Gastroesophageal sphincter (tissue), 4 donors: ENCODE measurements at regions not wholly inside any gene's neighbourhood (a gene's known extent, or its start where the extent isn't known, plus 50 kb on each side); places are given as distances from the start of the nearest gene placed in this dataset.

Experiments used
- ATAC-seq: fragments of 150-250 bp; one replicate; pipeline ENCODE4 v1.9.1; 2016; ENCODE audit warnings: mild to moderate bottlenecking, moderate library complexity
- H3K27ac ChIP-seq, 4 donors: fragments of 200-600 bp; sonication (generic) in 3 of 4; 1 replicate in 3 of 4; 2 replicates in 1 of 4; pipeline ENCODE4 v1.5.1; 2016 to 2019
- H3K27me3 ChIP-seq: fragments of 200-600 bp; sonication (generic); one replicate; pipeline ENCODE4 v1.5.1; 2019
- H3K36me3 ChIP-seq, 2 donors: fragments of 200-600 bp; sonication (generic); one replicate each; pipeline ENCODE4 v1.5.1; 2019; ENCODE audit warnings: control low read depth in 1 of 2
- H3K4me1 ChIP-seq, 3 donors: fragments of 200-600 bp; sonication (generic); 1 replicate in 2 of 3; 2 replicates in 1 of 3; pipeline ENCODE4 v1.5.1; 2016 to 2019; ENCODE audit warnings: control low read depth in 2 of 3
- H3K4me3 ChIP-seq, 2 donors: fragments of 200-600 bp; sonication (generic); one replicate each; pipeline ENCODE4 v1.5.1; 2019; ENCODE audit warnings: mild to moderate bottlenecking in 1 of 2, moderate library complexity in 1 of 2
- H3K9me3 ChIP-seq, 3 donors: fragments of 200-600 bp; sonication (generic); one replicate each; pipeline ENCODE4 v1.5.1; 2017 to 2019; ENCODE audit warnings: control low read depth in 2 of 3
- CTCF ChIP-seq, 4 experiments: fragments of 200-600 bp in 2 of 4; fragments of 450-650 bp in 2 of 4; sonication (generic) in 1 of 4; IDR thresholded peaks; one replicate each; pipeline ENCODE4 v1.5.1; 2017 to 2019; ENCODE audit warnings: antibody characterized with exemption in 4 of 4, mild to moderate bottlenecking in 2 of 4, moderate library complexity in 2 of 4
- EP300 ChIP-seq: sonication (generic); formaldehyde crosslinking; IDR thresholded peaks from one replicate; pipeline ENCODE4 v1.6.1; 2017; ENCODE audit warnings: antibody characterized with exemption, mild to moderate bottlenecking
- POLR2A ChIP-seq, 2 donors: fragments of 450-650 bp; IDR thresholded peaks; one replicate each; pipeline ENCODE4 v1.6.1; 2017; ENCODE audit warnings: antibody characterized with exemption in 2 of 2, mild to moderate bottlenecking in 2 of 2, moderate library complexity in 1 of 2
- POLR2AphosphoS5 ChIP-seq: sonication (generic); formaldehyde crosslinking; IDR thresholded peaks from one replicate; pipeline ENCODE4 v1.6.1; 2017; ENCODE audit warnings: antibody characterized with exemption
- WGBS, 2 donors: methylation state at CpG; one replicate each; pipeline ENCODE4 v1.1.5; 2018; ENCODE audit warnings: low coverage in 1 of 2; 5-methylcytosine and 5-hydroxymethylcytosine counted together

- Histone ChIP-seq H3K4me1 (no peaks in the 10 kb centered on the region), H3K9me3 (no peaks in the 10 kb centered on the region), H3K27me3 (no peaks in the 10 kb centered on the region), H3K4me3 (no peak overlapping the region), H3K36me3 (no peaks in the 10 kb centered on the region), H3K27ac (no peak overlapping the region)
- TF ChIP-seq POLR2A (IDR thresholded peaks at IDR 0.05), result no peak
- no peak for TF ChIP-seq CTCF (IDR thresholded peaks at IDR 0.05)
- TF ChIP-seq EP300, result no peak
- no peak for TF ChIP-seq POLR2AphosphoS5
- ATAC-seq, result no peak
- 73 to 80% methylated on average over 1 to 4 of the region's 7 CpGs for WGBS, 2 donors
Measured at GRCh38 chr13:107395927-107396662, 819.2 kb downstream of the LIG4 start.

GRCh38 chr13:107392205-107392604 is 823.1 kb downstream of the LIG4 start:
- H3K36me3 ChIP-seq, result no peaks in the 10 kb centered on the region

GRCh38 chr13:107387525-107387924 is 819.6 kb upstream of the ARGLU1 start:
- Histone ChIP-seq H3K27ac (no peak overlapping the region), H3K27me3 (no peaks in the 10 kb centered on the region), H3K4me3 (no peak overlapping the region), H3K9me3 (no peaks in the 10 kb centered on the region), H3K4me1 (no peaks in the 10 kb centered on the region), H3K36me3 (no peaks in the 10 kb centered on the region)
- no peak for ATAC-seq
- TF ChIP-seq CTCF (IDR thresholded peaks at IDR 0.05) (no peak), POLR2AphosphoS5 (no peak), POLR2A (IDR thresholded peaks at IDR 0.05) (no peak), EP300 (no peak)
- 58% methylated on average over 2 of the region's 2 CpGs; no CpG with 5 or more reads in 1 of the 2 donors for WGBS, 2 donors

More at GRCh38 chr13:107392205-107392604, 823.1 kb downstream of the LIG4 start:
- H3K27me3 ChIP-seq, result no peaks in the 10 kb centered on the region
- ATAC-seq, result no peak
- TF ChIP-seq CTCF (IDR thresholded peaks at IDR 0.05), result no peak
- TF ChIP-seq EP300, result no peak
- TF ChIP-seq POLR2A (IDR thresholded peaks at IDR 0.05), result no peak
- TF ChIP-seq POLR2AphosphoS5, result no peak
- no peaks in the 10 kb centered on the region for H3K9me3 ChIP-seq
- H3K4me3 ChIP-seq, result no peak overlapping the region
- 10 to 80% methylated on average over 1 of the region's 1 CpG for WGBS, 2 donors
- no peaks in the 10 kb centered on the region for H3K4me1 ChIP-seq
- no peak overlapping the region for H3K27ac ChIP-seq

- Histone ChIP-seq H3K27me3 (no peaks in the 10 kb centered on the region), H3K4me1 (no peaks in the 10 kb centered on the region), H3K36me3 (no peaks in the 10 kb centered on the region), H3K9me3 (no peaks in the 10 kb centered on the region), H3K4me3 (no peak overlapping the region), H3K27ac (no peak overlapping the region)
- TF ChIP-seq POLR2AphosphoS5, result no peak
- no peak for TF ChIP-seq EP300
- no peak for TF ChIP-seq CTCF (IDR thresholded peaks at IDR 0.05)
- no peak for TF ChIP-seq POLR2A (IDR thresholded peaks at IDR 0.05)
- ATAC-seq, result no peak
- WGBS, 2 donors, result 49 to 52% methylated on average over 7 of the region's 7 CpGs
Measured at GRCh38 chr13:107379407-107380155, 811.6 kb upstream of the ARGLU1 start.
